ENCODE measurements at regions not wholly inside any gene's neighbourhood (a gene's known extent, or its start where the extent isn't known, plus 50 kb on each side); places are given as distances from the start of the nearest gene placed in this dataset.

GRCh38 chr3:76873532-76874242 lies 166.2 kb upstream of the ROBO2 start:
- Histone ChIP-seq H4K20me1 (replicated peaks; ENCODE audit: control insufficient read depth, insufficient read depth, low read length) (no peaks in the 10 kb centered on the region), H3K4me1 (replicated peaks in 1 of 2; ENCODE audit: control insufficient read depth in 2 of 2, insufficient read depth in 2 of 2, low read length in 2 of 2) (no peaks in the 10 kb centered on the region), H3K36me3 (ENCODE audit: control insufficient read depth, insufficient read depth, low read length) (no peaks in the 10 kb centered on the region), H3K27me3 (ENCODE audit: control insufficient read depth in 2 of 2, insufficient read depth in 2 of 2, low read length in 2 of 2) (no peaks in the 10 kb centered on the region), H2AFZ (ENCODE audit: low read depth, low read length) (no peak overlapping the region), H3K27ac (ENCODE audit: extremely low read depth, low read depth, low read length) (no peak overlapping the region), H3K4me3 (no peak overlapping the region), H3K79me2 (ENCODE audit: control insufficient read depth, insufficient read depth, low read length) (no peaks in the 10 kb centered on the region), H3K9ac (ENCODE audit: insufficient read depth in 1 of 2, low read depth in 2 of 2, low read length in 2 of 2) (no peak overlapping the region), H3K9me3 (replicated peaks; ENCODE audit: control insufficient read depth, insufficient read depth, low read depth, low read length) (no peaks in the 10 kb centered on the region), H3K9me1 (ENCODE audit: control insufficient read depth, insufficient read depth, low read length) (no peaks in the 10 kb centered on the region), H3K4me2 (ENCODE audit: insufficient read depth, low read length) (no peak overlapping the region)
- FAIRE-seq (no peak), ATAC-seq (no peak), DNase-seq (ENCODE audit: extremely low read depth in 1 of 4, low spot score in 3 of 4) (no peak)
- WGBS (ENCODE audit: insufficient coverage, low coverage, missing lambda C conversion rate) = 0% methylated on average over 9 of the region's 10 CpGs
- intact Hi-C loops (cut with micrococcal nuclease) (no loop called here), in situ Hi-C loops (cut with MboI) (no loop called here)
- POLR2A ChIA-PET = no interaction called here
- CTCF ChIA-PET (ENCODE audit: low intra/inter-chr PET ratio) = no interaction called here
- BruUV-seq (replicated peaks) = no TSS peak
- TF ChIP-seq NCOA2 (IDR thresholded peaks at IDR 0.05; ENCODE audit: partially characterized antibody in 2 of 2) (no peak), TGIF2 (CRISPR knock-in tag; IDR thresholded peaks at IDR 0.05) (no peak), JUND (IDR thresholded peaks at IDR 0.05; ENCODE audit: borderline replicate concordance, low read depth, low read length) (no peak), JUND (tag; IDR thresholded peaks at IDR 0.05; ENCODE audit: borderline replicate concordance, low read depth, low read length) (no peak), ZNF184 (CRISPR knock-in tag; IDR thresholded peaks at IDR 0.05) (no peak), FOXM1 (IDR thresholded peaks at IDR 0.05; ENCODE audit: low read depth) (no peak), FOXM1 (CRISPR knock-in tag; IDR thresholded peaks at IDR 0.05; ENCODE audit: low read depth) (no peak), SP1 (CRISPR knock-in tag; IDR thresholded peaks at IDR 0.05) (no peak), PTTG1 (tag; IDR thresholded peaks at IDR 0.05; ENCODE audit: low read depth) (no peak), ZNF174 (CRISPR knock-in tag; IDR thresholded peaks at IDR 0.05) (no peak), HNRNPH1 (optimal IDR thresholded peaks at IDR 0.05; ENCODE audit: low read depth, low read length) (no peak), PREB (CRISPR knock-in tag; IDR thresholded peaks at IDR 0.05) (no peak)

Measured in K562 (cell line).